Psoas muscle (tissue), 7 donors: ENCODE measurements at regions not wholly inside any gene's neighbourhood (a gene's known extent, or its start where the extent isn't known, plus 50 kb on each side); places are given as distances from the start of the nearest gene placed in this dataset.

ENCODE experiments used
- ATAC-seq, 4 donors: fragments of 200-7000 bp; cut with Tn5 transposase; one replicate each; pipeline ENCODE4 v1.9.1; 2020; ENCODE audit warnings: moderate library complexity in 3 of 4, mild to moderate bottlenecking in 2 of 4
- DNase-seq, 2 donors: peaks; one replicate each; pipeline ENCODE4 v3.0.0-alpha.2; 2020
- H3K27ac ChIP-seq: fragments of 200-600 bp; one replicate; pipeline ENCODE4 v1.8.0; 2022
- H3K27me3 ChIP-seq, 3 donors: fragments of 200-600 bp in 1 of 3; one replicate each; pipeline versions ENCODE4 v1.6.1 to v1.8.0; 2013 to 2022; ENCODE audit warnings: low read length in 2 of 3, mild to moderate bottlenecking in 2 of 3, moderate library complexity in 1 of 3; ENCODE audit not compliant: insufficient read depth in 3 of 3
- H3K36me3 ChIP-seq, 2 donors: fragments of 200-600 bp in 1 of 2; one replicate each; pipeline versions ENCODE4 v1.6.1 to v1.8.0; 2013 to 2022; ENCODE audit warnings: low read depth in 1 of 2, mild to moderate bottlenecking in 1 of 2, moderate library complexity in 1 of 2; ENCODE audit not compliant: insufficient read depth in 1 of 2
- H3K4me1 ChIP-seq: fragments of 200-600 bp; one replicate; pipeline ENCODE4 v1.8.0; 2022
- H3K4me3 ChIP-seq: fragments of 200-600 bp; one replicate; pipeline ENCODE4 v1.8.0; 2022; ENCODE audit warnings: mild to moderate bottlenecking
- H3K9me3 ChIP-seq: fragments of 200-600 bp; one replicate; pipeline ENCODE4 v1.8.0; 2022
- WGBS, 3 donors: extraction: QIAGEN DNeasy Blood & Tissue Kit; methylation state at CpG; one replicate each; pipeline versions ENCODE4 v1.1.6 to v1.1.7; 2013; 5-methylcytosine and 5-hydroxymethylcytosine counted together
- intact Hi-C, 2 donors: fragments of 100-400 bp; cut with DNase I; formaldehyde crosslinking; loops; one replicate each; pipeline versions ENCODE4 v1.11.0 to v1.14.2; 2022
- TF ChIP-seq, protein P1 (sequence below): fragments of 200-600 bp; IDR thresholded peaks from one replicate; pipeline ENCODE4 v1.8.0; 2022; ENCODE audit warnings: antibody characterized with exemption
- donor health status: healthy with polysubstance abuse.
- donor health status: DM: no; HTN: no; CAD: no; lungs with moderate emphysema.
- donor health status: Bipolar disorder and iron deficiency.
- donor health status: healthy.
- donor health status: DM: yes; HTN: yes; CAD: no.
- donor health status: DM: no; HTN: no; CAD: no.
- donor health status: DM: yes; HTN: yes; CAD: no.

- Histone ChIP-seq H3K27ac (no peak overlapping the region), H3K4me3 (no peak overlapping the region), H3K4me1 (no peaks in the 10 kb centered on the region), H3K36me3 (no peaks in the 10 kb centered on the region), H3K9me3 (no peaks in the 10 kb centered on the region), H3K27me3 (peaks cover 0 to 38% (median 9%) of the 10 kb centered on the region in 3 donors)
- WGBS, 3 donors: 49 to 55% (median 52%) methylated on average over 11 of the region's 11 CpGs
- DNase-seq (no peak), ATAC-seq (no peak)
- intact Hi-C loops: no loop called here
- TF ChIP-seq, protein P1, sequence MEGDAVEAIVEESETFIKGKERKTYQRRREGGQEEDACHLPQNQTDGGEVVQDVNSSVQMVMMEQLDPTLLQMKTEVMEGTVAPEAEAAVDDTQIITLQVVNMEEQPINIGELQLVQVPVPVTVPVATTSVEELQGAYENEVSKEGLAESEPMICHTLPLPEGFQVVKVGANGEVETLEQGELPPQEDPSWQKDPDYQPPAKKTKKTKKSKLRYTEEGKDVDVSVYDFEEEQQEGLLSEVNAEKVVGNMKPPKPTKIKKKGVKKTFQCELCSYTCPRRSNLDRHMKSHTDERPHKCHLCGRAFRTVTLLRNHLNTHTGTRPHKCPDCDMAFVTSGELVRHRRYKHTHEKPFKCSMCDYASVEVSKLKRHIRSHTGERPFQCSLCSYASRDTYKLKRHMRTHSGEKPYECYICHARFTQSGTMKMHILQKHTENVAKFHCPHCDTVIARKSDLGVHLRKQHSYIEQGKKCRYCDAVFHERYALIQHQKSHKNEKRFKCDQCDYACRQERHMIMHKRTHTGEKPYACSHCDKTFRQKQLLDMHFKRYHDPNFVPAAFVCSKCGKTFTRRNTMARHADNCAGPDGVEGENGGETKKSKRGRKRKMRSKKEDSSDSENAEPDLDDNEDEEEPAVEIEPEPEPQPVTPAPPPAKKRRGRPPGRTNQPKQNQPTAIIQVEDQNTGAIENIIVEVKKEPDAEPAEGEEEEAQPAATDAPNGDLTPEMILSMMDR: no peak
Measured at GRCh38 chr2:242056785-242057184, 187.3 kb downstream of the RTP5 start.

DNA sequence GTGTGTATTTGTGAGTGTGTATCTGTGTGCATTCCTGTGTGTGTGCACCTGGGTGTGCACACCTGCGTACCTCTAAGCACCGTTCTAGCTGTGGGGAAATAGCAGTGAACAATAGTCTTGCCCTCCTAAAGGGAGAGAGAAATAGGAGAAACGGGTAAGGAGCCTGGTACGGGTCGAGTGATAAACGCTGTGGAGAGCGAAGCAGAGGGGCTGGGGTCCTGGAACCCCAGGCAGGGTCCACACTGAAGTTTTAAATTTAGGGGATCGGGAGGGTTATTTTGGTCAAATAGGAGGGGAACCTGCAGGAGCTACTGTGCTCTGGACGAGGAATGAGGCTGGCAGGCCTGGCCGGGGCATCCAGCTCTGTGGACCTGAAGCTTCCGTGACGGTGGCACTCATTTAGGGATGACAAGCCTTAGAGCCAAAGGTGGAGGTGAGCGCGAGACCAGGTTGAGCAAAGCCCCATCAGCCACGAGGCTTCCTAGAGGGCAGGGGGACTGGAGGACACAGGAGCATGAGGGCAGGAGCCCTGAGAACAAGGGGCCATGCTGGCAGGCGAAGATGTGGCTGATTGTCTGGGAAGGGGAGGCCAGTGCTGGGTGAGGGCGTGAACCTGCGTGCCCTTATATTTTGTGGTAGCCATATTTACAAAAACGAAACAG lies 188.0 kb downstream of the RTP5 start:
- Histone ChIP-seq H3K4me3 (no peak overlapping the region), H3K27me3 (peaks cover 0 to 38% (median 8%) of the 10 kb centered on the region in 3 donors), H3K4me1 (no peaks in the 10 kb centered on the region), H3K27ac (no peak overlapping the region), H3K36me3 (no peaks in the 10 kb centered on the region), H3K9me3 (no peaks in the 10 kb centered on the region)
- intact Hi-C loops: no loop called here
- TF ChIP-seq, protein P1: no peak
- WGBS, 3 donors: 80 to 85% (median 81%) methylated on average over 19 of the region's 19 CpGs
- ATAC-seq (no peak), DNase-seq (no peak)

GRCh38 chr2:242058116-242058680 lies 188.7 kb downstream of the RTP5 start:
- H3K36me3 ChIP-seq: no peaks in the 10 kb centered on the region
- intact Hi-C loops: no loop called here
- no peak for ATAC-seq
- no peaks in the 10 kb centered on the region for H3K4me1 ChIP-seq
- no peak overlapping the region for H3K4me3 ChIP-seq
- no peak for DNase-seq
- no peaks in the 10 kb centered on the region for H3K9me3 ChIP-seq
- no peak overlapping the region for H3K27ac ChIP-seq
- peaks cover 0 to 38% (median 8%) of the 10 kb centered on the region in 3 donors for H3K27me3 ChIP-seq
- WGBS, 3 donors: 63 to 70% (median 69%) methylated on average over 11 of the region's 11 CpGs
- TF ChIP-seq, protein P1: no peak

DNA sequence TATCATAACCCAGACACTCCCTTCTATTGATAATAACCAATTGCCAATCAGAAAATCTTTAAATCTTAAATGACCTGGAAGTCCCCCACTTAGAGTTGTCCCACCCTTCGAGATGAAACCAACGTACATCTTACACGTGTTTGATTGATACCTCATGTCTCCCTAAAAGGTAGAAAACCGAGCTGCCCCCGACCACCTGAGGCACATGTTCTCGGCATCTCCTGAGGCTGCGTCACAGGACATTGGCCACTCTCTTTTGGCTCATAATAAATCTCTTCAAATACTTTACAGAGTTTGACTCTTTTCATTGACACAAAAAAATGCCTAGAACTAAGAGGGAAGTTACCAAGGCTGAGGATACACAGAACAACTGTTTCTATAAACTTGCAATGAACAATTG lies 190.0 kb downstream of the RTP5 start:
- Histone ChIP-seq H3K4me1 (no peaks in the 10 kb centered on the region), H3K4me3 (no peak overlapping the region), H3K27ac (no peak overlapping the region), H3K9me3 (no peaks in the 10 kb centered on the region), H3K36me3 (no peaks in the 10 kb centered on the region), H3K27me3 (peaks cover 0 to 40% (median 8%) of the 10 kb centered on the region in 3 donors)
- no peak for DNase-seq
- 85 to 88% (median 88%) methylated on average over 7 of the region's 7 CpGs for WGBS, 3 donors
- intact Hi-C loops: no loop called here
- ATAC-seq: no peak
- TF ChIP-seq, protein P1: no peak
